ENCODE measurements at regions not wholly inside any gene's neighbourhood (a gene's known extent, or its start where the extent isn't known, plus 50 kb on each side); places are given as distances from the start of the nearest gene placed in this dataset.

DNA sequence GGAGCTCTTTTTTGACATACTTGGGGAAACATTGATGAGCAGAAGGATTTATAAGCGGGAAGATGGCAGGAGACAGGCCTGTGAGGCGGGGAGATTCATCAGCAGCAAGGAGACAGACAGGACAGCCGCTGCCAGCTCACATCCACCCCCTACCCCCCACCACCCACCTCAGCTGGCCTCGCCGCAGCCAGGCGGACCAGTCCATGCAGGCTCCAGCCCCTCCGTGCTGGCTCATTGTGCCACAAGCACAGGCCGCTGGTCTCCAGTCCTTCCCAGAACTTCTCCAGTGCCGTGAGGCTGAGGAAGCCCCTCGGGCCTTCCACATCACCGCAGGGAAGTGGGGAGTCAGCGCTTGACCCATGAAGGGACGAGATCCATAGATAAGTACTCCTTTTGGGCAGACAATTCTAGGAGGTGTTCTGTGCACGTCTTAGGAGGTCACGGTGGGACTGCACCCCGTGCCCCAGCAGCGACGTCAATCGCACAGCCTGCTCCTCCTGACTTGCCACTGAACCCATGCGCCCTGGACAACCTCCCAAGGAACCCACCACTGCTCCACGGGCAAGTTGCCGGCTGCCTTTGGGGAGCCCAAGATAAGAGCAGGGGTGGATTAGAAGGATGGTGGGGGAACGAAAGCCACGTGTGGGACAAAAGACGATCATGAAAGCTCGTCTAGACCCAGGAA is 323.6 kb downstream of the C16orf95 start:
- Histone ChIP-seq H3K4me1 (ENCODE audit: low read length) (no peaks in the 10 kb centered on the region), H3K27me3 (ENCODE audit: low read depth, low read length) (no peaks in the 10 kb centered on the region), H3K9me3 (ENCODE audit: insufficient read depth, low read length) (no peaks in the 10 kb centered on the region), H3K79me2 (ENCODE audit: low read length) (no peaks in the 10 kb centered on the region), H3K4me2 (ENCODE audit: low read length) (no peak overlapping the region), H2AFZ (ENCODE audit: low read depth, low read length) (no peak overlapping the region), H4K20me1 (ENCODE audit: insufficient read depth, low read length) (no peaks in the 10 kb centered on the region), H3K9ac (ENCODE audit: low read length) (no peak overlapping the region), H3K36me3 (replicated peaks; ENCODE audit: low read depth, low read length) (no peaks in the 10 kb centered on the region), H3K27ac (ENCODE audit: low read length) (no peak overlapping the region), H3K4me3 (ENCODE audit: low read length) (no peak overlapping the region)
- TF ChIP-seq EZH2phosphoT487 (IDR thresholded peaks at IDR 0.05; ENCODE audit: low read depth) (no peak), CTCF (IDR thresholded peaks at IDR 0.05; ENCODE audit: low read depth, low read length) (no peak)

DNA sequence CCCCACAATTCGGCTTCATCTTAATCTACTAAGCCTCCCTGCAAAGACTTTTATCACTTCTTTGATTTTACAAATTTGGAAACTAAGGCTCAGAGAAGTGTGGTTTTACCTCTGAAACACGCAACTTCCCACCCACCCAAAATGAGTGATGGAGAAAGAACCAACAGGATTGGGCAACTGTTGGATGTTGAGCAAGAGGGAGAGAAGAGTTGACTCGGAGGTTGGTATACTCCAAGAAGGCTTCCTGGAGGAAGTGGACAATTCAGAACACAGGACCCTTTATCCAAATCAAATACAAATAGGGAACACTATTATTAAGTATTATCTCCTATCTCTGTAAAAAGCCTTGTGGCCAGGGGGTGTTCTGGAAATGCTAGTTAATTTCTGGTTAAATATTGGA is 323.0 kb downstream of the C16orf95 start:
- no peaks in the 10 kb centered on the region for H3K79me2 ChIP-seq (ENCODE audit: low read length)
- H3K27me3 ChIP-seq (ENCODE audit: low read depth, low read length): no peaks in the 10 kb centered on the region
- no peak overlapping the region for H3K9ac ChIP-seq (ENCODE audit: low read length)
- no peaks in the 10 kb centered on the region for H4K20me1 ChIP-seq (ENCODE audit: insufficient read depth, low read length)
- no peaks in the 10 kb centered on the region for H3K9me3 ChIP-seq (ENCODE audit: insufficient read depth, low read length)
- H2AFZ ChIP-seq (ENCODE audit: low read depth, low read length): no peak overlapping the region
- H3K4me3 ChIP-seq (ENCODE audit: low read length): no peak overlapping the region
- no peaks in the 10 kb centered on the region for H3K4me1 ChIP-seq (ENCODE audit: low read length)
- no peaks in the 10 kb centered on the region for H3K36me3 ChIP-seq (replicated peaks; ENCODE audit: low read depth, low read length)
- TF ChIP-seq CTCF (IDR thresholded peaks at IDR 0.05; ENCODE audit: low read depth, low read length) (no peak), EZH2phosphoT487 (IDR thresholded peaks at IDR 0.05; ENCODE audit: low read depth) (no peak)
- no peak overlapping the region for H3K27ac ChIP-seq (ENCODE audit: low read length)
- H3K4me2 ChIP-seq (ENCODE audit: low read length): no peak overlapping the region

DNA sequence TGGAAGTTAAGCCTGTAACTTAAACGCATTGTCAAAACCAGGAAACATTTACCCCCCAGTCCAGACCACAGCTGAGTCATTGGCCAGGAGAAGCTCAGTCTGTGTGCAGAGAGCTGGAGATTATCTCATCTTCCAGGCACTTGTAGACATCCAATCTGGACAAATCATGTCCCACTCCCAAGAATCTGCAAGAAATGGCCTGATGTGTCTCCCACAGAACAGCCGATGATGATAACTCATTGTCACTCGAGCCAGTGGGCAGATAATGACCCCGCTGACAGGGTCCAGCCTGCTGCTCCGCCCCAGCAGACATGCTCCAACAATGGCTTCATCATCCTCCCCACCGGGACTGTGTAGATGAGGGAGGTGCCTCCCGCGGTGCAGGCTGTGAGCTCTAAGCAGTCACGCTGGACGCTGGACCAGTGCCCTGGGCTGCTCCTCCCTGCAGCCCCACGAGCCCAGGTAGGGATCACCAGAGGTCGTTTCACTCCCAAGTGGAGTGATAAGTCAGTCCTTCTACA is 322.5 kb downstream of the C16orf95 start:
- Histone ChIP-seq H3K9ac (ENCODE audit: low read length) (no peak overlapping the region), H3K36me3 (replicated peaks; ENCODE audit: low read depth, low read length) (no peaks in the 10 kb centered on the region), H3K27ac (ENCODE audit: low read length) (no peak overlapping the region), H3K9me3 (ENCODE audit: insufficient read depth, low read length) (no peaks in the 10 kb centered on the region), H2AFZ (ENCODE audit: low read depth, low read length) (no peak overlapping the region), H3K79me2 (ENCODE audit: low read length) (no peaks in the 10 kb centered on the region), H3K27me3 (ENCODE audit: low read depth, low read length) (no peaks in the 10 kb centered on the region), H3K4me3 (ENCODE audit: low read length) (no peak overlapping the region), H3K4me2 (ENCODE audit: low read length) (no peak overlapping the region), H3K4me1 (ENCODE audit: low read length) (no peaks in the 10 kb centered on the region), H4K20me1 (ENCODE audit: insufficient read depth, low read length) (no peaks in the 10 kb centered on the region)
- TF ChIP-seq CTCF (IDR thresholded peaks at IDR 0.05; ENCODE audit: low read depth, low read length) (no peak), EZH2phosphoT487 (IDR thresholded peaks at IDR 0.05; ENCODE audit: low read depth) (no peak)

DNA sequence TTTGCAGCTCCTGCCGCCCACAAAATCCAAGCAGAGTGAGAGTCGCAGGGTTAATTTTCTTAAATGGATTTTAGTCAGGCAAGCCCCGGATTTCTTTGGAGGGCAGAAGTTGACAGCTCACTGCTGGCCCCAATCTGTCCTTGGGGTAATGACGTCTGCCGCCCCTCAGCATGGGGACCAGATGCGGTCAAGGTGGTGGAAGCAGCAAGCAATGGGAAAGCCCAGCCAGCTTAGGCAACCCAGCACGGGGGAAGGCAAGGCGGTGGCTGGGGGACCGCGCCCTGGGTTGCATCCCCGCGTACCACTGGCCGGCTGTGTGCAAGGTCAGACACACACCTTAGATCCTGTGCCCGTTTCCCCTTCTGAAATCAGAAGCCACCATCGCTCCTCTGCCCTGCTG is 321.7 kb downstream of the C16orf95 start:
- no peaks in the 10 kb centered on the region for H3K79me2 ChIP-seq (ENCODE audit: low read length)
- TF ChIP-seq EZH2phosphoT487 (IDR thresholded peaks at IDR 0.05; ENCODE audit: low read depth): no peak
- no peak for TF ChIP-seq CTCF (IDR thresholded peaks at IDR 0.05; ENCODE audit: low read depth, low read length)
- no peak overlapping the region for H3K4me2 ChIP-seq (ENCODE audit: low read length)
- H3K36me3 ChIP-seq (replicated peaks; ENCODE audit: low read depth, low read length): no peaks in the 10 kb centered on the region
- no peak overlapping the region for H3K27ac ChIP-seq (ENCODE audit: low read length)
- no peaks in the 10 kb centered on the region for H3K4me1 ChIP-seq (ENCODE audit: low read length)
- H3K9ac ChIP-seq (ENCODE audit: low read length): no peak overlapping the region
- H3K4me3 ChIP-seq (ENCODE audit: low read length): no peak overlapping the region
- H3K27me3 ChIP-seq (ENCODE audit: low read depth, low read length): no peaks in the 10 kb centered on the region
- no peak overlapping the region for H2AFZ ChIP-seq (ENCODE audit: low read depth, low read length)
- H4K20me1 ChIP-seq (ENCODE audit: insufficient read depth, low read length): no peaks in the 10 kb centered on the region
- no peaks in the 10 kb centered on the region for H3K9me3 ChIP-seq (ENCODE audit: insufficient read depth, low read length)
